ENCODE measurements at regions not wholly inside any gene's neighbourhood (a gene's known extent, or its start where the extent isn't known, plus 50 kb on each side); places are given as distances from the start of the nearest gene placed in this dataset.

DNA sequence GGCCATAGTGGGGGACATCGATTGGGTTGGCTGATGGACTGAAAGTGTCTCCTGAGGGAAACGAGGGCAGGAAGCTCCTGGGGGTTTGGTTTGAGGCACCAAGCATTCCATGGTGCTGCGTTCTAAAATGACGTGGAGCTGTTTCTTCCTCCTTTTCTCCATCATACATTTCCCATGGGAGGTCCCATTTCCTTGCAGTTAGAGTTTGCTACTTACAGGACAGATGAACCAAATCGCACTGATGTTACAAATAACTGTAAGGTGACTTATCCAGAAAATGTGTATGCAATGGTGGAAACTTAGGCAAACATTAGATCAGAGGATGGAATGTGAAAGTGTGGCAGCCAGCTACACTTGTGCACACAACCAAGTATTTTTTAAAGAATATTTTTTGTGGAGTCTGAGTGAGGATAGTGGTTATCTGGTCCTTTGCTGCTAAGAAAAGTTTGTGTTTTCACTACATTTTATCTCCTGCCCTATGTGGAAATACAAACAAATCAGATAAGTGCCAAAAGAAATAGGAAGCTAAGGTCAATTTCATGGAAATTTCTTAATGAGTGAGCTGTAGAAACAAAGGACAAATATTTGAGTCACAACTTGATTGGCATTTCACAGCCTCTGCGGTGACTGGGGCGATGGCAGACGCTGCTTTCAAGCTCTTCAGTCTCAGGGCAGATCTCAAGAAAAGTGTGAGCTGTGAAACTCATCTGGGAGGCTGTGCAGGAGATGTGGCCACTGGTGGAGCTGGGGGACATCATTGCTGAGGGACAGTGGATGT is 256.2 kb downstream of the TSN start:
- 95% methylated on average over 3 of the region's 8 CpGs for WGBS (ENCODE audit: insufficient coverage)
- no peak for DNase-seq (ENCODE audit: low read depth in 4 of 6, low spot score in 6 of 6)
- no peaks in the 10 kb centered on the region for H3K36me3 ChIP-seq (ENCODE audit: control insufficient read depth, insufficient read depth, low read length)
- no peak overlapping the region for H3K4me3 ChIP-seq (ENCODE audit: low read depth, low read length)
- no peaks in the 10 kb centered on the region for H3K9me3 ChIP-seq (ENCODE audit: control insufficient read depth, insufficient read depth, low read length)
- no peak overlapping the region for H3K27ac ChIP-seq (ENCODE audit: low read depth, low read length)
- peaks cover 5% of the 10 kb centered on the region for H3K4me1 ChIP-seq (ENCODE audit: control insufficient read depth, insufficient read depth, low read length)
- no peaks in the 10 kb centered on the region for H3K27me3 ChIP-seq (ENCODE audit: control insufficient read depth, insufficient read depth, low read length)

DNA sequence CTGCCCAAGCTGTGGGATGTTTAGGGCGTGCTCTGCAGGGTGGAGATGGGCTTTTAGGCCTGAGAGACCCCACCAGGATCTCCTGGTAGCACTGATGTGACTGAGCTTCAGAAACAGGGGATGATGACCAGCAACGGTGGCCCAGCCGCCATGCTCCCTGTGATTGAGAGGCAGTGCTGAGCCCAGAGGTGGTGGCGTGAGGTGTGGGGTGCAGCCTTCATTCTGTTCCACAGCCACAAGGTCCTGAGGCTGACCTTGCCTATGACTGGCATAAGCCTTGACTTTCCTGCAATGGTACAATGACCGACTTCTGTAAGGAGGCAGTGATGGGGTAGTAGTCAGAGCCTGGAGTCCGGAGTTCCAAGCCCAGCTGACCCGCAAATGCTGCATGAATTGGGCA is 263.3 kb downstream of the TSN start:
- DNase-seq (ENCODE audit: low read depth in 4 of 6, low spot score in 6 of 6), result no peak
- no peaks in the 10 kb centered on the region for H3K27me3 ChIP-seq (ENCODE audit: control insufficient read depth, insufficient read depth, low read length)
- H3K4me1 ChIP-seq (ENCODE audit: control insufficient read depth, insufficient read depth, low read length), result peaks cover 10% of the 10 kb centered on the region
- no peak overlapping the region for H3K4me3 ChIP-seq (ENCODE audit: low read depth, low read length)
- 99% methylated on average over 7 of the region's 7 CpGs for WGBS (ENCODE audit: insufficient coverage)
- H3K36me3 ChIP-seq (ENCODE audit: control insufficient read depth, insufficient read depth, low read length), result no peaks in the 10 kb centered on the region
- H3K27ac ChIP-seq (ENCODE audit: low read depth, low read length), result no peak overlapping the region
- no peaks in the 10 kb centered on the region for H3K9me3 ChIP-seq (ENCODE audit: control insufficient read depth, insufficient read depth, low read length)

GRCh38 chr2:122019724-122020123 is 264.3 kb downstream of the TSN start:
- peak in 3 of 6 donors; percentile 32 to 73 (median 71) for DNase-seq (ENCODE audit: low read depth in 4 of 6, low spot score in 6 of 6)
- H3K27me3 ChIP-seq (ENCODE audit: control insufficient read depth, insufficient read depth, low read length), result no peaks in the 10 kb centered on the region
- no peaks in the 10 kb centered on the region for H3K36me3 ChIP-seq (ENCODE audit: control insufficient read depth, insufficient read depth, low read length)
- no peak overlapping the region for H3K4me3 ChIP-seq (ENCODE audit: low read depth, low read length)
- H3K4me1 ChIP-seq (ENCODE audit: control insufficient read depth, insufficient read depth, low read length), result peaks cover 10% of the 10 kb centered on the region
- no peak overlapping the region for H3K27ac ChIP-seq (ENCODE audit: low read depth, low read length)
- 10% methylated on average over 7 of the region's 7 CpGs for WGBS (ENCODE audit: insufficient coverage)
- H3K9me3 ChIP-seq (ENCODE audit: control insufficient read depth, insufficient read depth, low read length), result no peaks in the 10 kb centered on the region

GRCh38 chr2:122020377-122020776 is 264.9 kb downstream of the TSN start:
- Histone ChIP-seq H3K36me3 (ENCODE audit: control insufficient read depth, insufficient read depth, low read length) (no peaks in the 10 kb centered on the region), H3K4me3 (ENCODE audit: low read depth, low read length) (no peak overlapping the region), H3K27ac (ENCODE audit: low read depth, low read length) (no peak overlapping the region), H3K4me1 (ENCODE audit: control insufficient read depth, insufficient read depth, low read length) (peaks cover 10% of the 10 kb centered on the region), H3K9me3 (ENCODE audit: control insufficient read depth, insufficient read depth, low read length) (no peaks in the 10 kb centered on the region), H3K27me3 (ENCODE audit: control insufficient read depth, insufficient read depth, low read length) (no peaks in the 10 kb centered on the region)
- 60% methylated on average over 1 of the region's 5 CpGs for WGBS (ENCODE audit: insufficient coverage)
- DNase-seq (ENCODE audit: low read depth in 4 of 6, low spot score in 6 of 6), result no peak

GRCh38 chr2:122021941-122022340 is 266.5 kb downstream of the TSN start:
- peaks cover 10% of the 10 kb centered on the region for H3K4me1 ChIP-seq (ENCODE audit: control insufficient read depth, insufficient read depth, low read length)
- no peaks in the 10 kb centered on the region for H3K9me3 ChIP-seq (ENCODE audit: control insufficient read depth, insufficient read depth, low read length)
- no peak overlapping the region for H3K4me3 ChIP-seq (ENCODE audit: low read depth, low read length)
- H3K27me3 ChIP-seq (ENCODE audit: control insufficient read depth, insufficient read depth, low read length), result no peaks in the 10 kb centered on the region
- no peaks in the 10 kb centered on the region for H3K36me3 ChIP-seq (ENCODE audit: control insufficient read depth, insufficient read depth, low read length)
- H3K27ac ChIP-seq (ENCODE audit: low read depth, low read length), result no peak overlapping the region
- DNase-seq (ENCODE audit: low read depth in 4 of 6, low spot score in 6 of 6), result no peak
- 89% methylated on average over 4 of the region's 4 CpGs for WGBS (ENCODE audit: insufficient coverage)

DNA sequence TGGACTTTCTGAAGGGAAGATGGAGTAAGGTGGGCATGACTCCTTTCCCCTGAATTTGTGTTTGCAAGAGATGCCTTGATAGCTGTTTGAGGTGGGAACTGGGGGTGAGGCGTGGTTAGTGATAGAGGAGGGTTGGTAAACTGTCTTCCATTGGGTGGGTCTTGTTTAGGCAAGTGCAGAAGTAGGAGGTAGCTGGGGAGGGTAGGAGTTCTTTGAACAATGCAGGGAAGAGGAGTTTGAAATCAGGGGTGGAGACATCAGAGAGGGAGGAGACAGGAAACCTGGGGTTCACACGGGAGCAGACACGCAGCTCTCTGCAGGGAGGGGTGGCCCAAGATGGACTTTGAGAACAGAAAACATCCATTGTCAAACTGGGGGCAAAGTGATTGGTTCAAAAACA is 267.1 kb downstream of the TSN start:
- no peak overlapping the region for H3K27ac ChIP-seq (ENCODE audit: low read depth, low read length)
- H3K4me1 ChIP-seq (ENCODE audit: control insufficient read depth, insufficient read depth, low read length), result peaks cover 10% of the 10 kb centered on the region
- H3K27me3 ChIP-seq (ENCODE audit: control insufficient read depth, insufficient read depth, low read length), result no peaks in the 10 kb centered on the region
- DNase-seq (ENCODE audit: low read depth in 4 of 6, low spot score in 6 of 6), result no peak
- no peaks in the 10 kb centered on the region for H3K9me3 ChIP-seq (ENCODE audit: control insufficient read depth, insufficient read depth, low read length)
- 85% methylated on average over 3 of the region's 3 CpGs for WGBS (ENCODE audit: insufficient coverage)
- H3K4me3 ChIP-seq (ENCODE audit: low read depth, low read length), result no peak overlapping the region
- no peaks in the 10 kb centered on the region for H3K36me3 ChIP-seq (ENCODE audit: control insufficient read depth, insufficient read depth, low read length)

DNA sequence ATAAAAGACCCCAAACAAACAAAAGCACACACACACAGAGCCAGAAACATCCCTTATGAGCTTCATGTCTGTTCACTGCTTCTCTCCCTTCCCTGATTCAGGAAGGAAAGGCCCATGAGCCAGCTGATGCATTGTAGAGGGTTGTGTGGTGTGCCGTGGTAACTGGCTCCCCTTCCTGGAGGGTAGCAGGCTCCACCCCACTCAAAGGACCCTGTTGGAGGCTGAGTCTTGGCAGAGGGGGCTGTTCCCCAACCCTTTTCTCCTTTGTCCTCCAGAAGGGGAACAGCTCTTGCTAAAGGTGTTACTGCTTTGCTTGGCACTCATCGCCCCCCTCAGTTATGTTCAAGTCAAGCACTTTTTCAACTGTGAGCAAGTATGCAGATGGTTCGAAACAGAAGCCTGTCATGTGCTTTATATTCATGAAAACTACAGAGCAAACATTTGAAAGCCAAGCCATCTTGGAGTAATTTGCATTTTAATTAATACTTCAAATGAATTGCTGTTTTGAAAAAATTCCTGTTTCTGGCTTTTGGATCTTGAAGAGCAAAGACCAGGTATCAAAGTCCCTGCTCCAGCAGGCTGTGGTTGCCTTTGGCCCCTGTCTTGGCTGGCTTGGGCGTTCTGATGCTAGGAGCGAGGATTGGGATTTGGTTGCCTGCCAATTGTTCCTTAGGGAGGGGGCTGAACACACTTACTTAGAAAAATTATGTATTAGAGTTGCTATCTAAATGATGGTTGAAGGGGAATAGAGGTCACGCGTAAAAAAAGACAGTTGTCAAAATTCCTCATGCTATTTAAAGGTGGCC is 267.8 kb downstream of the TSN start:
- WGBS (ENCODE audit: insufficient coverage), result 59% methylated on average over 2 of the region's 7 CpGs
- H3K4me3 ChIP-seq (ENCODE audit: low read depth, low read length), result no peak overlapping the region
- no peaks in the 10 kb centered on the region for H3K36me3 ChIP-seq (ENCODE audit: control insufficient read depth, insufficient read depth, low read length)
- no peaks in the 10 kb centered on the region for H3K9me3 ChIP-seq (ENCODE audit: control insufficient read depth, insufficient read depth, low read length)
- no peaks in the 10 kb centered on the region for H3K27me3 ChIP-seq (ENCODE audit: control insufficient read depth, insufficient read depth, low read length)
- DNase-seq (ENCODE audit: low read depth in 4 of 6, low spot score in 6 of 6), result peak in 2 of 6 donors; percentile 62 to 87
- peaks cover 10% of the 10 kb centered on the region for H3K4me1 ChIP-seq (ENCODE audit: control insufficient read depth, insufficient read depth, low read length)
- H3K27ac ChIP-seq (ENCODE audit: low read depth, low read length), result no peak overlapping the region

- H3K36me3 ChIP-seq (ENCODE audit: control insufficient read depth, insufficient read depth, low read length), result no peaks in the 10 kb centered on the region
- peaks cover 7% of the 10 kb centered on the region for H3K4me1 ChIP-seq (ENCODE audit: control insufficient read depth, insufficient read depth, low read length)
- WGBS (ENCODE audit: insufficient coverage), result 85% methylated on average over 7 of the region's 9 CpGs
- no peaks in the 10 kb centered on the region for H3K27me3 ChIP-seq (ENCODE audit: control insufficient read depth, insufficient read depth, low read length)
- no peak for DNase-seq (ENCODE audit: low read depth in 4 of 6, low spot score in 6 of 6)
- no peak overlapping the region for H3K4me3 ChIP-seq (ENCODE audit: low read depth, low read length)
- H3K9me3 ChIP-seq (ENCODE audit: control insufficient read depth, insufficient read depth, low read length), result no peaks in the 10 kb centered on the region
- H3K27ac ChIP-seq (ENCODE audit: low read depth, low read length), result no peak overlapping the region
Measured at GRCh38 chr2:122027510-122028217, 272.2 kb downstream of the TSN start.

DNA sequence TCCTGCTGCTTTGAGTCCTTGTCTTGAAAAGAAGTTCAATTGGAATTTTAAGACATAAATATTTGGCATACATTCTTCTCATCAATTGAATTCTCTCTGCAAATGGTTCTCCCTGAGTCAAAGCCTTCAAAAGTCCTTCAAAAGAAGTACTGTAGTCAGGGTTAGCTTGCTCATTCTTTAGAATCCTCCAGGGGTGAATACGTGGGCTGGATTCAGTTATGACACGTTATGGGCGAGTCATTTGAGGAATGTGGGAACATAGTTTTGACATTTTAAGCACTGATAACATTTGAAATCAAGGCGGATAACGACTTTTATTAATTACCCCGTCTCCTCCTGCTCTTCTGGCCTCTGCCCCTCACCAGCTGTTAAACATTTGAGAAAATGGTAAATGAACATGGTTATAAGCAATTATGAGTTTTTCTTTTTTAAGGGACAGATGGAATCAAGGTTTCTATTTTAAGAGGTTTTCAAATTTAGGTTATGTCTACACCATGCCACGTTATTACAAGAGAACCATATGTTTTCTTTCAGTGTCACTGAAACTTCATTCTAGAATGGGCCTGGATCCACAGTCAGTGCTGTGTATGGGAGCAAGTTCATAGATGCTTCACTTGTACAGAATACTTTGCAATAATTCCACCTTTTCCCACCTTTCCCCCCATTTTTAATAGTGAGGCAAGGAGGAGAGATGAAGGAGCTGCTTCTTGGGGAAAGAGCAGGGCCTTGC is 273.1 kb downstream of the TSN start:
- no peaks in the 10 kb centered on the region for H3K9me3 ChIP-seq (ENCODE audit: control insufficient read depth, insufficient read depth, low read length)
- no CpG with 5 or more reads among the region's 7 CpGs for WGBS (ENCODE audit: insufficient coverage)
- H3K36me3 ChIP-seq (ENCODE audit: control insufficient read depth, insufficient read depth, low read length), result no peaks in the 10 kb centered on the region
- H3K4me1 ChIP-seq (ENCODE audit: control insufficient read depth, insufficient read depth, low read length), result peaks cover 7% of the 10 kb centered on the region
- peak in 1 of 6 donors; percentile 65 for DNase-seq (ENCODE audit: low read depth in 4 of 6, low spot score in 6 of 6)
- no peak overlapping the region for H3K27ac ChIP-seq (ENCODE audit: low read depth, low read length)
- no peak overlapping the region for H3K4me3 ChIP-seq (ENCODE audit: low read depth, low read length)
- no peaks in the 10 kb centered on the region for H3K27me3 ChIP-seq (ENCODE audit: control insufficient read depth, insufficient read depth, low read length)

Data from spinal cord (tissue), 9 donors.